H9 (cell line): ENCODE measurements at regions not wholly inside any gene's neighbourhood (a gene's known extent, or its start where the extent isn't known, plus 50 kb on each side); places are given as distances from the start of the nearest gene placed in this dataset.

Experiments used
- DNase-seq: peaks from one replicate; pipeline ENCODE4 v3.0.0-alpha.2; 2017
- H2AFZ ChIP-seq: one replicate; pipeline ENCODE4 v1.6.1; 2013; ENCODE audit warnings: mild to moderate bottlenecking, low read length, control low read depth, moderate library complexity
- H2AK5ac ChIP-seq: 2 replicates; pipeline ENCODE4 v1.6.1; 2013; ENCODE audit warnings: low read length, control low read depth, mixed read lengths; ENCODE audit not compliant: insufficient read length
- H2BK120ac ChIP-seq: one replicate; pipeline ENCODE4 v1.6.1; 2013; ENCODE audit warnings: low read depth, mild to moderate bottlenecking, low read length, control low read depth, inconsistent platforms; ENCODE audit not compliant: poor library complexity, severe bottlenecking
- H2BK12ac ChIP-seq: 2 replicates; pipeline ENCODE4 v1.6.1; 2013; ENCODE audit warnings: low read length, control low read depth, mixed read lengths, low read depth; ENCODE audit not compliant: insufficient read length
- H2BK15ac ChIP-seq: 2 replicates; pipeline ENCODE4 v1.6.1; 2013; ENCODE audit warnings: low read depth, low read length, control low read depth
- H2BK20ac ChIP-seq: one replicate; pipeline ENCODE4 v1.6.1; 2013; ENCODE audit warnings: low read depth, mild to moderate bottlenecking, low read length, control low read depth, inconsistent platforms; ENCODE audit not compliant: poor library complexity, severe bottlenecking
- H2BK5ac ChIP-seq: 2 replicates; pipeline ENCODE4 v1.6.1; 2013; ENCODE audit warnings: low read length, control low read depth, mixed read lengths; ENCODE audit not compliant: insufficient read length
- H3K14ac ChIP-seq: 2 replicates; pipeline ENCODE4 v1.6.1; 2013; ENCODE audit warnings: low read length, control low read depth; ENCODE audit not compliant: insufficient read depth
- H3K18ac ChIP-seq: 2 replicates; pipeline ENCODE4 v1.6.1; 2013; ENCODE audit warnings: low read depth, mild to moderate bottlenecking, mixed read lengths, low read length, control low read depth; ENCODE audit not compliant: insufficient read length
- H3K23ac ChIP-seq: 2 replicates; pipeline ENCODE4 v1.6.1; 2013; ENCODE audit warnings: low read length, control low read depth, mixed read lengths, low read depth; ENCODE audit not compliant: insufficient read length
- H3K23me2 ChIP-seq: 2 replicates; pipeline ENCODE4 v1.6.1; 2013; ENCODE audit warnings: low read depth, mild to moderate bottlenecking, mixed read lengths, low read length, control low read depth; ENCODE audit not compliant: insufficient read length, poor library complexity, severe bottlenecking
- H3K27ac ChIP-seq: 2 replicates; pipeline ENCODE4 v1.5.1; 2013; ENCODE audit warnings: low read length, control low read depth, mixed read lengths, low read depth; ENCODE audit not compliant: insufficient read length
- H3K27me3 ChIP-seq: 2 replicates; pipeline ENCODE4 v1.6.1; 2013; ENCODE audit warnings: low read length, control low read depth, inconsistent platforms; ENCODE audit not compliant: insufficient read depth
- H3K4ac ChIP-seq: 2 replicates; pipeline ENCODE4 v1.6.1; 2013; ENCODE audit warnings: low read depth, mild to moderate bottlenecking, control low read depth, inconsistent platforms, low read length, moderate library complexity
- H3K4me1 ChIP-seq: 2 replicates; pipeline ENCODE4 v1.6.1; 2013; ENCODE audit warnings: low read length, control low read depth, inconsistent platforms; ENCODE audit not compliant: insufficient read depth
- H3K4me2 ChIP-seq: 2 replicates; pipeline ENCODE4 v1.6.1; 2013; ENCODE audit warnings: low read length, control low read depth, mixed read lengths; ENCODE audit not compliant: insufficient read length, insufficient read depth
- H3K56ac ChIP-seq: 2 replicates; pipeline ENCODE4 v1.6.1; 2013; ENCODE audit warnings: low read depth, mild to moderate bottlenecking, mixed read lengths, low read length, control low read depth; ENCODE audit not compliant: insufficient read length
- H3K79me1 ChIP-seq: 2 replicates; pipeline ENCODE4 v1.6.1; 2013; ENCODE audit warnings: low read depth, mild to moderate bottlenecking, moderate library complexity, low read length, control low read depth, inconsistent platforms; ENCODE audit not compliant: insufficient read depth, poor library complexity, severe bottlenecking
- H3K79me2 ChIP-seq: 2 replicates; pipeline ENCODE4 v1.6.1; 2013; ENCODE audit warnings: low read length, control low read depth, inconsistent platforms; ENCODE audit not compliant: insufficient read depth
- H3K9ac ChIP-seq: 2 replicates; pipeline ENCODE4 v1.6.1; 2013; ENCODE audit warnings: low read length, control low read depth, mixed read lengths; ENCODE audit not compliant: insufficient read length; ENCODE audit errors: extremely low read depth
- H3K9me3 ChIP-seq: one replicate; pipeline ENCODE4 v1.6.1; 2013; ENCODE audit warnings: low read depth, low read length, inconsistent platforms; ENCODE audit not compliant: control insufficient read depth
- H3T11ph ChIP-seq: one replicate; pipeline ENCODE4 v1.6.1; 2013; ENCODE audit warnings: mild to moderate bottlenecking, low read length, control low read depth, inconsistent platforms
- H4K20me1 ChIP-seq: one replicate; pipeline ENCODE4 v1.6.1; 2013; ENCODE audit not compliant: control insufficient read depth, insufficient read length, insufficient read depth
- H4K5ac ChIP-seq: 2 replicates; pipeline ENCODE4 v1.6.1; 2013; ENCODE audit warnings: low read depth, mild to moderate bottlenecking, mixed read lengths, low read length, control low read depth; ENCODE audit not compliant: insufficient read length
- H4K8ac ChIP-seq: replicated peaks from 2 replicates; pipeline ENCODE4 v1.6.1; 2013; ENCODE audit warnings: low read length, control low read depth, mixed read lengths, low read depth; ENCODE audit not compliant: insufficient read length
- H4K91ac ChIP-seq: 2 replicates; pipeline ENCODE4 v1.6.1; 2013; ENCODE audit warnings: low read depth, mild to moderate bottlenecking, moderate library complexity, mixed read lengths, low read length, control low read depth; ENCODE audit not compliant: insufficient read length
- H3K27ac Mint-ChIP-seq, 3 experiments: 2 replicates in 2 of 3; 3 replicates in 1 of 3; pipeline ENCODE4 v1.8.0; 2020 to 2021; ENCODE audit warnings: mixed read lengths in 3 of 3, mild to moderate bottlenecking in 1 of 3, moderate library complexity in 1 of 3
- H3K27me3 Mint-ChIP-seq: 2 replicates; pipeline ENCODE4 v1.8.0; 2021; ENCODE audit warnings: low read depth, mild to moderate bottlenecking, moderate library complexity, mixed read lengths
- H3K36me3 Mint-ChIP-seq, 3 experiments: 2 replicates in 2 of 3; 3 replicates in 1 of 3; pipeline ENCODE4 v1.8.0; 2020 to 2021; ENCODE audit warnings: low read depth in 3 of 3, mixed read lengths in 3 of 3; ENCODE audit not compliant: insufficient read depth in 1 of 3
- H3K4me1 Mint-ChIP-seq, 2 experiments: 2 replicates each; pipeline ENCODE4 v1.8.0; 2020; ENCODE audit warnings: mixed read lengths in 2 of 2
- H3K4me3 Mint-ChIP-seq, 2 experiments: 2 replicates in 1 of 2; 3 replicates in 1 of 2; pipeline ENCODE4 v1.8.0; 2020 to 2021; ENCODE audit warnings: mild to moderate bottlenecking in 2 of 2, mixed read lengths in 2 of 2, moderate library complexity in 1 of 2
- H3K9me3 Mint-ChIP-seq, 2 experiments: 2 replicates in 1 of 2; 3 replicates in 1 of 2; pipeline ENCODE4 v1.8.0; 2020; ENCODE audit warnings: mild to moderate bottlenecking in 2 of 2, mixed read lengths in 2 of 2, moderate library complexity in 1 of 2
- WGBS: extraction: QIAGEN DNeasy Blood & Tissue Kit; methylation state at CpG from one replicate; pipeline ENCODE4 v1.1.7; 2013; ENCODE audit warnings: missing lambda C conversion rate, low lambda C conversion rate, mixed read lengths; ENCODE audit not compliant: insufficient read length; ENCODE audit errors: extremely low coverage; 5-methylcytosine and 5-hydroxymethylcytosine counted together
- TF ChIP-seq, protein P1 (sequence below): fragments of 200-600 bp; sonication (generic); conservative IDR thresholded peaks from 3 replicates; pipeline ENCODE4 v1.8.0; 2021; ENCODE audit warnings: antibody characterized with exemption, mild to moderate bottlenecking

DNA sequence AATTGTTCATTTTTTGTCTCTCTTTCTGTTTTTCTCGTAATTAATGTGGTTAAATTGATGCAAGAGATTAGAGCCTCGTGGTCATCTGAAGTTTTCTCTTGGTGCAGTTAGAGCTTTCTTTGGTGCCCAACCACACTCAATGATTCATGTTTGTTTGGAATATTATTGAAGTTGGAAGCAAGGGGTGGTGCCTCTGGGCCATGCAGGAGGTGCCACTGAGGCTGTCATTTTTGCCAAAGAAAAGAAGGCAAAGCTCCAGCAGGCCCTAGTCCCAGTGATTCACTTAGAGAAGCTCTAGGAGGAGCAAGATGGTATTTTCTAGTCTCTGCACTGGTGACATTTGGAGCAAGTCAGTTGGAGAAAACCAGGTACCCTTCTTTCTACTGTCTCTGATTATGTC is 144.5 kb upstream of the RALGAPA2 start:
- Histone ChIP-seq H3K23ac (no peak overlapping the region), H3K14ac (no peak overlapping the region), H4K20me1 (no peaks in the 10 kb centered on the region), H3K27me3 (no peaks in the 10 kb centered on the region), H2BK20ac (no peak overlapping the region), H2BK15ac (no peak overlapping the region), H3K27ac (no peak overlapping the region), H3K56ac (no peak overlapping the region), H3K18ac (no peak overlapping the region), H3K79me1 (no peaks in the 10 kb centered on the region), H2BK5ac (no peak overlapping the region), H4K91ac (no peak overlapping the region), H3K79me2 (no peaks in the 10 kb centered on the region), H3T11ph (no peak overlapping the region), H2BK12ac (no peak overlapping the region), H3K4me1 (no peaks in the 10 kb centered on the region), H4K5ac (no peak overlapping the region), H3K4me2 (no peak overlapping the region), H2AK5ac (no peak overlapping the region), H3K9ac (no peak overlapping the region), H3K23me2 (no peaks in the 10 kb centered on the region), H2BK120ac (no peak overlapping the region), H3K4ac (no peak overlapping the region), H3K9me3 (no peaks in the 10 kb centered on the region), H2AFZ (no peak overlapping the region), H4K8ac (no peak overlapping the region)
- WGBS: no CpG with 5 or more reads among the region's 2 CpGs
- DNase-seq: no peak
- Mint-ChIP-seq H3K4me3 (no peak overlapping the region), H3K27me3 (peaks cover 14% of the 10 kb centered on the region), H3K36me3 (no peaks in the 10 kb centered on the region; a peak in 1 of 7 replicates), H3K9me3 (peaks cover 3 to 8% of the 10 kb centered on the region in 2 experiments; a peak in 3 of 5 replicates), H3K27ac (no peak overlapping the region), H3K4me1 (peaks cover 5% of the 10 kb centered on the region in 2 experiments; a peak in 2 of 4 replicates)
- TF ChIP-seq, protein P1, sequence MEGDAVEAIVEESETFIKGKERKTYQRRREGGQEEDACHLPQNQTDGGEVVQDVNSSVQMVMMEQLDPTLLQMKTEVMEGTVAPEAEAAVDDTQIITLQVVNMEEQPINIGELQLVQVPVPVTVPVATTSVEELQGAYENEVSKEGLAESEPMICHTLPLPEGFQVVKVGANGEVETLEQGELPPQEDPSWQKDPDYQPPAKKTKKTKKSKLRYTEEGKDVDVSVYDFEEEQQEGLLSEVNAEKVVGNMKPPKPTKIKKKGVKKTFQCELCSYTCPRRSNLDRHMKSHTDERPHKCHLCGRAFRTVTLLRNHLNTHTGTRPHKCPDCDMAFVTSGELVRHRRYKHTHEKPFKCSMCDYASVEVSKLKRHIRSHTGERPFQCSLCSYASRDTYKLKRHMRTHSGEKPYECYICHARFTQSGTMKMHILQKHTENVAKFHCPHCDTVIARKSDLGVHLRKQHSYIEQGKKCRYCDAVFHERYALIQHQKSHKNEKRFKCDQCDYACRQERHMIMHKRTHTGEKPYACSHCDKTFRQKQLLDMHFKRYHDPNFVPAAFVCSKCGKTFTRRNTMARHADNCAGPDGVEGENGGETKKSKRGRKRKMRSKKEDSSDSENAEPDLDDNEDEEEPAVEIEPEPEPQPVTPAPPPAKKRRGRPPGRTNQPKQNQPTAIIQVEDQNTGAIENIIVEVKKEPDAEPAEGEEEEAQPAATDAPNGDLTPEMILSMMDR: no peak
